ENCODE measurements at regions not wholly inside any gene's neighbourhood (a gene's known extent, or its start where the extent isn't known, plus 50 kb on each side); places are given as distances from the start of the nearest gene placed in this dataset.

- TF ChIP-seq CTCF (IDR thresholded peaks at IDR 0.05; ENCODE audit: low read depth, low read length) (no peak), EZH2phosphoT487 (IDR thresholded peaks at IDR 0.05; ENCODE audit: low read depth) (no peak)
These were observed 284.8 kb upstream of the FZD8 start for GRCh38 chr10:35926846-35927245.

Measured in OCI-LY3 (cell line).